Large intestine (tissue), 3 donors: ENCODE measurements at regions not wholly inside any gene's neighbourhood (a gene's known extent, or its start where the extent isn't known, plus 50 kb on each side); places are given as distances from the start of the nearest gene placed in this dataset.
"Not testable (repeated sequence)": the region's sequence is repeated elsewhere in the genome, so short reads cannot be mapped to it uniquely, and the experiment has no call there.

ENCODE experiments used
- DNase-seq, 2 donors: peaks; one replicate each; pipeline versions ENCODE4 v3.0.0 to v3.0.0-alpha.2; 2013
- H3K27ac ChIP-seq: one replicate; pipeline ENCODE4 v1.5.1; 2013; ENCODE audit warnings: low read length
- H3K27me3 ChIP-seq: 2 replicates; pipeline ENCODE4 v1.6.1; 2013; ENCODE audit warnings: low read length; ENCODE audit not compliant: control insufficient read depth, insufficient read depth
- H3K36me3 ChIP-seq: 2 replicates; pipeline ENCODE4 v1.6.1; 2013; ENCODE audit warnings: low read length; ENCODE audit not compliant: control insufficient read depth, insufficient read depth
- H3K4me1 ChIP-seq: one replicate; pipeline ENCODE4 v1.6.1; 2013; ENCODE audit warnings: low read length; ENCODE audit not compliant: control insufficient read depth, insufficient read depth
- H3K4me3 ChIP-seq: one replicate; pipeline ENCODE4 v1.5.1; 2013; ENCODE audit warnings: low read length
- H3K9me3 ChIP-seq: one replicate; pipeline ENCODE4 v1.6.1; 2013; ENCODE audit warnings: mild to moderate bottlenecking, low read depth, low read length, moderate library complexity; ENCODE audit not compliant: control insufficient read depth
- WGBS: methylation state at CpG from one replicate; pipeline ENCODE4 v1.1.5; 2013; ENCODE audit warnings: low lambda C conversion rate; ENCODE audit not compliant: insufficient coverage; 5-methylcytosine and 5-hydroxymethylcytosine counted together

DNA sequence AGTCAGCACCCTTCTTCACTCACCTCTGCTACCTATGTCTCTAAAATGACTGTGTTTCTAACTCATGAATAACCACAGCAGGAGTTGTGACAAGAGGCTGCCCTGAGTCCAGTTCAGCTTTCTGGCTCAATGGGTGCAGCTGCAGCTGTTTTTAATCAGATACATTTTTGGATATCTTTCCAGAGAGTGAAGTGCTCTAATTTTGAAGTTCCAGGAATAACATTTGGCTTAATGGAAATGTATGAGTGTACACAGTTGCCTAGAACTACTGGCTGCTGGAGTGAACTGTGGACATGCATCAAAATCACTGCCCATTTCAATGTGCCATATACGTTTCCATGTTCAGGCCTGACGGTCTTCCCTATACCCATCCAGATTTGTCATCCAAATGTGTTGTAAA lies 769.5 kb upstream of the ANO3 start:
- H3K27ac ChIP-seq = no peak overlapping the region
- H3K4me1 ChIP-seq = no peaks in the 10 kb centered on the region
- H3K4me3 ChIP-seq = no peak overlapping the region
- no peaks in the 10 kb centered on the region for H3K36me3 ChIP-seq
- no peak for DNase-seq
- 83% methylated on average over 1 of the region's 2 CpGs for WGBS
- no peaks in the 10 kb centered on the region for H3K9me3 ChIP-seq
- no peaks in the 10 kb centered on the region for H3K27me3 ChIP-seq

GRCh38 chr11:25565846-25566245 lies 766.1 kb upstream of the ANO3 start:
- H3K4me1 ChIP-seq = no peaks in the 10 kb centered on the region
- no peak overlapping the region for H3K4me3 ChIP-seq
- H3K27me3 ChIP-seq = no peaks in the 10 kb centered on the region
- H3K9me3 ChIP-seq = no peaks in the 10 kb centered on the region
- no peak overlapping the region for H3K27ac ChIP-seq
- H3K36me3 ChIP-seq = no peaks in the 10 kb centered on the region
- no peak for DNase-seq

DNA sequence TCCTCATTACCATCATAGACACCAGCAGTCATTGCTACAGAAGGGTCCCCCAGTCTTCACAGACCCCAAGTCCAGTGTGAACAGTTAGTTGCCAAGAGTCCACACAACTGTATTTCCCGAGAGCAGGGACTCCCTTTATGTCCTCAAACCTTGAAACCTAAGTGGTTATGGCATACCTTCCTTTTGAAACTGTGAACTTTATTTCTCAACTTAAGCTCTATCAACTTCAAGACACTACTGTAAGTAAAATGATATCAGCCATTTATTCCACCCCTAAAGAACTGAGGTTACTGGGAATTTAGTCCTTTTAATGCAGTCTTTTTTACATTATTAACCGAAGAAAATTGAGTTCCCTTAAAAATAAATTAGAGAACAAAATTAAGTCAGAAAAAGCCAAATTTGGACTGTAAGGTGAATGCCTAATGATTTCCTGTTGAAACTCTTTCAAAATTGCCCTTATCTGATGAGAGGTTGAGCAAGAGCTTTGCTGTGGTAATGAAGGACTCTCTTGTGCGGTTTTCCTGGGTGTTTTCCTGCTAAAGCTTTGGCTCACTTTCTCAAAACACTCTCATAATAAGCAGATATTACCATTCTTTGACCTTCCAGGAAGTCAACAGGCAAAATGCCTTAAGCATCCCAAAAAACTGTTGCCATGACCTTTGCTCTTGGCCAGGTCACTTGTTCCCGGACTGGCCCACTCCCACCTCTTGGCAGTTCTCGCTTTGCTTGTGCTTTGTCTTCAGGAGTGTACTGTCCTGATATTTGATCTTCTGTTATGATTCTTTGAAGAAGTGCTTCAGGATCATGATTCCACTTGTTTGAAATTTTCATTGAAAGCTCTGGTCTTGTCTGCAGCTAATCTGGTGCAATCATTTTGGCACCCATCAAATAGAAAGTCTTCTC lies 765.4 kb upstream of the ANO3 start:
- 80% methylated on average over 2 of the region's 5 CpGs for WGBS
- Histone ChIP-seq H3K9me3 (no peaks in the 10 kb centered on the region), H3K4me3 (no peak overlapping the region), H3K27me3 (no peaks in the 10 kb centered on the region), H3K36me3 (no peaks in the 10 kb centered on the region), H3K27ac (no peak overlapping the region), H3K4me1 (no peaks in the 10 kb centered on the region)
- DNase-seq = peak in 1 of 2 donors; percentile 2

- no peak for DNase-seq
- no peaks in the 10 kb centered on the region for H3K27me3 ChIP-seq
- H3K9me3 ChIP-seq = no peaks in the 10 kb centered on the region
- H3K4me1 ChIP-seq = no peaks in the 10 kb centered on the region
- H3K36me3 ChIP-seq = no peaks in the 10 kb centered on the region
- no peak overlapping the region for H3K27ac ChIP-seq
- no peak overlapping the region for H3K4me3 ChIP-seq
- WGBS = 100% methylated on average over 1 of the region's 1 CpG
Observed at GRCh38 chr11:25576320-25576719, 755.6 kb upstream of the ANO3 start.

DNA sequence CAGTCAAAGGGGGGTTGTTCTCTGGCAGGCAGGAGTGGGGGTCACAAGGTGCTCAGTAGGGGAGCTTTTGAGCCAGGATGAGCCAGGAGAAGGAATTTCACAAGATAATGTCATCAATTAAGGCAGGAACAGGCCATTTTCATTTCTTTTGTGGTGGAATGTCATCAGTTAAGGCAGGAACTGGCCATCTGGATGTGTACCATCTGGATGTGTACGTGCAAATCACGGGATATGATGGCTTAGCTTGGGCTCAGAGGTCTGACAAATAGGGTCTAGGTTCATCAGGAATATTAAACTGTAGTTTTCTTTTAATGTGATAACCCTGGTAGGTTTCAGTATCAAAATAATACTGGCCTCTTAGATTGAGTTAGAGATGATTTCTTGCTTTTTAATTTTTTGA lies 752.4 kb upstream of the ANO3 start:
- not testable (repeated sequence) for DNase-seq, H3K36me3 ChIP-seq, H3K4me3 ChIP-seq, H3K9me3 ChIP-seq, H3K27ac ChIP-seq, H3K27me3 ChIP-seq, H3K4me1 ChIP-seq
- WGBS = no CpG with 5 or more reads among the region's 2 CpGs

DNA sequence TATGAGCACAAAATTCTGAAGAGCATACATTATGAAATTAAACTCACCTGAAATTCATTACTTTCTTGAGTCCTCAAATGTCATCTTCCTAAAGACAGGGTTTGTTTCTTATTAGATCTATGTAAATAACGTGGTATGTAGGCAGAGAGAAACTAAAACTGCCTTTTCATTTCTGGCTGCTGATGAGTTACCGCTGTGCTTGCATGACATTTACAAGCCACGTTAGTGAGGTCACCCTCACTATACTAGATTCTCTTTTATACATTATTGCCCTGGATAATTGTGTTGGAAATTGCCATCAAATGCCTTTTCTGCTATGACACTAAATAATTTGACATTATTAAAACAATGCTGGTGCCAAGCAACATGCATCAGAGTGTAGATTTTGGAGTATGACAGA lies 748.3 kb upstream of the ANO3 start:
- Histone ChIP-seq H3K4me3 (no peak overlapping the region), H3K36me3 (no peaks in the 10 kb centered on the region), H3K9me3 (no peaks in the 10 kb centered on the region), H3K27me3 (no peaks in the 10 kb centered on the region), H3K4me1 (no peaks in the 10 kb centered on the region), H3K27ac (no peak overlapping the region)
- 83% methylated on average over 1 of the region's 3 CpGs for WGBS
- DNase-seq = no peak

- Histone ChIP-seq H3K27ac (no peak overlapping the region), H3K4me1 (no peaks in the 10 kb centered on the region), H3K4me3 (no peak overlapping the region), H3K36me3 (no peaks in the 10 kb centered on the region), H3K9me3 (no peaks in the 10 kb centered on the region), H3K27me3 (no peaks in the 10 kb centered on the region)
- DNase-seq = no peak
Observed at GRCh38 chr11:25587496-25587895, 744.4 kb upstream of the ANO3 start.

- WGBS = 40% methylated on average over 5 of the region's 5 CpGs
- no peaks in the 10 kb centered on the region for H3K36me3 ChIP-seq
- no peaks in the 10 kb centered on the region for H3K27me3 ChIP-seq
- H3K4me1 ChIP-seq = no peaks in the 10 kb centered on the region
- H3K4me3 ChIP-seq = no peak overlapping the region
- H3K9me3 ChIP-seq = no peaks in the 10 kb centered on the region
- DNase-seq = no peak
- H3K27ac ChIP-seq = no peak overlapping the region
Observed at GRCh38 chr11:25593221-25593620, 738.7 kb upstream of the ANO3 start.

DNA sequence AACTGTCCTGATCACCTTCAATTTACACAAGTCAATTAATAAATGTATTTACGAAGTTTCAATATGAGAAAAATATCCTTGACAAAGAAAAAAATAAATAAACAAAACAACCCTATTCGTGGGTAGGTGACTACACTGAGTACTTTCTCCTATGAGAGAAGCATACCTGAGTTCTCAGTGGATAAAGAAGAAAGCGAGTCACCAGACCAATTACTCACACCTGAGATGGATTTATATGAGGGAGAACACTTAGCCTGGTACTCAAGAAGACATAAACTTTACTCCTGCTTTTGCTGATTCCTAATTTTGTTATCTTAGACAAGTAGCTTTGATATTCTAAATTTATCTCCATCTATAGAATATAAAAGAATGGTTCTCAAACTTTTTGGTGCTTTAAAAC lies 735.2 kb upstream of the ANO3 start:
- WGBS = no CpG with 5 or more reads among the region's 3 CpGs

DNA sequence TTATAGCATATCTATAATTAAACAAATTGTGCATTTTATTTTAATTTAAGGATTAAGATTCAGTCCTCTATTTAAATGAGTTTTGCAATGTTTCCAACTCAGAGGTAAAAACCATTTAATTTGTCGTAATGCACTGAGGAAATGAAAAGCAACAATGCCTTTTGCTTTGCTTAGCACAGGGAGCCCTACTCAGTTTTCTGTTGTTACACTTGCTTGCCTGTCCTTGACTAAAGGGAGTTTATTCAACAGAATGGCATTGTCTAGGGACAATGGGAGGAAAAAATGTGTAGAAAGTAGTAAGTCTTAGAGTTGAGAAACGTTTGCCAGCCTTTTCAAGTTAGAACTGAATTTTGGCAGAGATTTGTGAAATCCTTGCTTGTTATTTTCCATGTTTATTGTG lies 734.2 kb upstream of the ANO3 start:
- Histone ChIP-seq H3K27me3 (no peaks in the 10 kb centered on the region), H3K36me3 (no peaks in the 10 kb centered on the region), H3K27ac (no peak overlapping the region), H3K9me3 (no peaks in the 10 kb centered on the region), H3K4me1 (no peaks in the 10 kb centered on the region), H3K4me3 (no peak overlapping the region)
- no peak for DNase-seq
- no CpG with 5 or more reads among the region's 2 CpGs for WGBS

More for the DNA sequence above, 735.2 kb upstream of the ANO3 start:
- Histone ChIP-seq H3K27ac (no peak overlapping the region), H3K27me3 (no peaks in the 10 kb centered on the region), H3K36me3 (no peaks in the 10 kb centered on the region), H3K4me3 (no peak overlapping the region), H3K9me3 (no peaks in the 10 kb centered on the region), H3K4me1 (no peaks in the 10 kb centered on the region)
- no peak for DNase-seq

GRCh38 chr11:25602149-25602548 lies 729.8 kb upstream of the ANO3 start:
- H3K4me1 ChIP-seq = no peaks in the 10 kb centered on the region
- WGBS = 88% methylated on average over 1 of the region's 2 CpGs
- no peak overlapping the region for H3K4me3 ChIP-seq
- H3K27ac ChIP-seq = no peak overlapping the region
- DNase-seq = no peak
- H3K9me3 ChIP-seq = peaks cover 5% of the 10 kb centered on the region
- no peaks in the 10 kb centered on the region for H3K27me3 ChIP-seq
- no peaks in the 10 kb centered on the region for H3K36me3 ChIP-seq
